Psoas muscle (tissue), 7 donors: ENCODE measurements at regions not wholly inside any gene's neighbourhood (a gene's known extent, or its start where the extent isn't known, plus 50 kb on each side); places are given as distances from the start of the nearest gene placed in this dataset.

Experiments
- ATAC-seq, 4 donors: fragments of 200-7000 bp; cut with Tn5 transposase; one replicate each; pipeline ENCODE4 v1.9.1; 2020; ENCODE audit warnings: moderate library complexity in 3 of 4, mild to moderate bottlenecking in 2 of 4
- DNase-seq, 2 donors: peaks; one replicate each; pipeline ENCODE4 v3.0.0-alpha.2; 2020
- H3K27ac ChIP-seq: fragments of 200-600 bp; one replicate; pipeline ENCODE4 v1.8.0; 2022
- H3K27me3 ChIP-seq, 3 donors: fragments of 200-600 bp in 1 of 3; one replicate each; pipeline versions ENCODE4 v1.6.1 to v1.8.0; 2013 to 2022; ENCODE audit warnings: low read length in 2 of 3, mild to moderate bottlenecking in 2 of 3, moderate library complexity in 1 of 3; ENCODE audit not compliant: insufficient read depth in 3 of 3
- H3K36me3 ChIP-seq, 2 donors: fragments of 200-600 bp in 1 of 2; one replicate each; pipeline versions ENCODE4 v1.6.1 to v1.8.0; 2013 to 2022; ENCODE audit warnings: low read depth in 1 of 2, mild to moderate bottlenecking in 1 of 2, moderate library complexity in 1 of 2; ENCODE audit not compliant: insufficient read depth in 1 of 2
- H3K4me1 ChIP-seq: fragments of 200-600 bp; one replicate; pipeline ENCODE4 v1.8.0; 2022
- H3K4me3 ChIP-seq: fragments of 200-600 bp; one replicate; pipeline ENCODE4 v1.8.0; 2022; ENCODE audit warnings: mild to moderate bottlenecking
- H3K9me3 ChIP-seq: fragments of 200-600 bp; one replicate; pipeline ENCODE4 v1.8.0; 2022
- CTCF ChIP-seq: fragments of 200-600 bp; IDR thresholded peaks from one replicate; pipeline ENCODE4 v1.8.0; 2022; ENCODE audit warnings: antibody characterized with exemption
- whole genome bisulfite sequencing, 3 donors: extraction: QIAGEN DNeasy Blood & Tissue Kit; methylation state at CpG; one replicate each; pipeline versions ENCODE4 v1.1.6 to v1.1.7; 2013; 5-methylcytosine and 5-hydroxymethylcytosine counted together
- intact Hi-C, 2 donors: fragments of 100-400 bp; cut with DNase I; formaldehyde crosslinking; loops; one replicate each; pipeline versions ENCODE4 v1.11.0 to v1.14.2; 2022
- donor health status: healthy with polysubstance abuse.
- donor health status: DM: no; HTN: no; CAD: no; lungs with moderate emphysema.
- donor health status: Bipolar disorder and iron deficiency.
- donor health status: healthy.
- donor health status: DM: yes; HTN: yes; CAD: no.
- donor health status: DM: no; HTN: no; CAD: no.
- donor health status: DM: yes; HTN: yes; CAD: no.

DNA sequence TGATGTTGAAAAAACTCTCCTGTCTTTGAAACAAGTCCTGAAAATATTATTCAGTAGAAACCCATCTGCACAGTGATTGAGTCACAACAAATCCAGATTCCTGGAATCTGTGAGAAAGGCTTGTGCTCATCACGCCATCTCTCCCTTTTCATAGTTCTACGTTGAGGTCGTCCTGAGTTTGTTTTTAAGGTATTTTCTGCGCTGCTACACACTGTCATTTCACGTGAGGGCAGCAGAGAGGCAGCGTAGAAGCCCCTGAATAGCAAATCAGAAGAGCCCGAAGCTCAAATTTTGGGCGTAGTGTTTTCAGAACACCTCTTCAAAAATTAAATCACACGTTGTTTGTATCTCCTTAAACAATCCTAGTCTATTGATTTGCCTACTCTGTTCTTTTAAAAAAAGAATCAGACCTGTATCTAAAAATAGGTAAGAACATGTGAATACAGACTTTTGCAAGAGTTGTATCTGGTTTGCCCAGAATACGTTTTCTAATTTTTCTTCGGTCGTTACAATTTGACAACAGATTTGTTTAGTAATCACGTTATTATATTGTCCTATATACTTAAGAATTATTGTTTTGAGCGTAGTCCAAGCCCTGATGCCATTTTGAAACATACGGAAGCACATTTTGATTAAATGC, 61.6 kb upstream of the SLC38A11 start:
- ATAC-seq, result peak in 1 of 4 donors; percentile 42
- 26 to 31% (median 27%) methylated on average over 15 of the region's 15 CpGs for WGBS, 3 donors
- DNase-seq, result no peak
- Histone ChIP-seq H3K9me3 (no peaks in the 10 kb centered on the region), H3K27ac (no peak overlapping the region), H3K4me1 (no peaks in the 10 kb centered on the region), H3K36me3 (no peaks in the 10 kb centered on the region), H3K27me3 (peaks cover 0 to 4% (median 2%) of the 10 kb centered on the region in 3 donors), H3K4me3 (no peak overlapping the region)
- peak; percentile 26 for TF ChIP-seq CTCF
- intact Hi-C loops, result no loop called here

- H3K4me3 ChIP-seq, result no peak overlapping the region
- ATAC-seq, result peak in 3 of 4 donors; percentile 64 to 75 (median 65)
- peaks cover 0 to 4% (median 2%) of the 10 kb centered on the region in 3 donors for H3K27me3 ChIP-seq
- no peaks in the 10 kb centered on the region for H3K4me1 ChIP-seq
- WGBS, 3 donors, result 25 to 35% (median 34%) methylated on average over 4 of the region's 4 CpGs
- intact Hi-C loops, result no loop called here
- no peak overlapping the region for H3K27ac ChIP-seq
- no peaks in the 10 kb centered on the region for H3K9me3 ChIP-seq
- DNase-seq, result peak; percentile 48 to 61
- peak; percentile 69 for TF ChIP-seq CTCF
- H3K36me3 ChIP-seq, result no peaks in the 10 kb centered on the region
These were observed 59.8 kb upstream of the SLC38A11 start for GRCh38 chr2:165015052-165015642.

GRCh38 chr2:165013944-165014619, 58.8 kb upstream of the SLC38A11 start:
- Histone ChIP-seq H3K27me3 (peaks cover 0 to 4% (median 2%) of the 10 kb centered on the region in 3 donors), H3K4me3 (no peak overlapping the region), H3K4me1 (no peaks in the 10 kb centered on the region), H3K36me3 (no peaks in the 10 kb centered on the region), H3K9me3 (no peaks in the 10 kb centered on the region), H3K27ac (no peak overlapping the region)
- intact Hi-C loops, result loop anchor here in 1 of 2 donors (5.0 kb wide), 1 partner anchor 188 kb away; the partner anchor contains the start of gene SCN3A
- ATAC-seq (no peak), DNase-seq (no peak)
- no peak for TF ChIP-seq CTCF
- WGBS, 3 donors, result 55 to 68% (median 63%) methylated on average over 1 of the region's 1 CpG

- ATAC-seq, result no peak
- no peak for DNase-seq
- Histone ChIP-seq H3K27me3 (peaks cover 0 to 4% (median 2%) of the 10 kb centered on the region in 3 donors), H3K4me3 (no peak overlapping the region), H3K36me3 (no peaks in the 10 kb centered on the region), H3K4me1 (no peaks in the 10 kb centered on the region), H3K27ac (no peak overlapping the region), H3K9me3 (no peaks in the 10 kb centered on the region)
- WGBS, 3 donors, result 59 to 65% (median 63%) methylated on average over 2 of the region's 2 CpGs
- no peak for TF ChIP-seq CTCF
- intact Hi-C loops, result loop anchor here in 1 of 2 donors (5.0 kb wide), 1 partner anchor 191 kb away; the partner anchor contains the start of gene SCN3A
These were observed 55.9 kb upstream of the SLC38A11 start for GRCh38 chr2:165011199-165011598.
